ENCODE measurements at regions not wholly inside any gene's neighbourhood (a gene's known extent, or its start where the extent isn't known, plus 50 kb on each side); places are given as distances from the start of the nearest gene placed in this dataset.
"Not testable (repeated sequence)": the region's sequence is repeated elsewhere in the genome, so short reads cannot be mapped to it uniquely, and the experiment has no call there.

DNA sequence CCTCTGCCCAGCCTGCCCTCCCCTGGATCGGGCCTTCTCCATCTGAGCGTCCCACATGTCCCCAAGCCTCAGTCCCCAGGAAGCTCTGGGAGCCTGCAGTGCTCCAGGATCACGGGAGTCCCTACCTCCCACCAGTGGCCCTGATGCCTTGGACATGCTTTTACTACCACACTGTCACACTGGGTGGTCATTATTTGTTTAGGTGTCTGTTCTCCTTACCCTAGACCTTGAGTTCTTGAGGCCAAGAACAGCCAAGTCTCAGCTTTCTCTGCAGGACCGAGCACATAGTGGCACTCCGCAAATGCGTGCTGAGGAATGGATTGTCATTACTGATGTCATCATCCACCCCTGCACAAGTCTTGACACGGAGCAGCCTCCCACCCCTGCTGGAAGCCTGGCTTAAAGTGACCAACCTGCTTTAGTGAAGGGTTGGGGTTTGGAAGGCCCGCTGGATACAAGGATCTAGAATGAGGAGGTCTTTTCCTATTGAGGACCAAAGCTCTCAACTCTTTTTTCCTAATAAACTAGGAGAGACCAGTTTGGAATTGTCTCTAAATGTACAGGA, 132.9 kb upstream of the CRHR1 start:
- DNase-seq, result no peak

DNA sequence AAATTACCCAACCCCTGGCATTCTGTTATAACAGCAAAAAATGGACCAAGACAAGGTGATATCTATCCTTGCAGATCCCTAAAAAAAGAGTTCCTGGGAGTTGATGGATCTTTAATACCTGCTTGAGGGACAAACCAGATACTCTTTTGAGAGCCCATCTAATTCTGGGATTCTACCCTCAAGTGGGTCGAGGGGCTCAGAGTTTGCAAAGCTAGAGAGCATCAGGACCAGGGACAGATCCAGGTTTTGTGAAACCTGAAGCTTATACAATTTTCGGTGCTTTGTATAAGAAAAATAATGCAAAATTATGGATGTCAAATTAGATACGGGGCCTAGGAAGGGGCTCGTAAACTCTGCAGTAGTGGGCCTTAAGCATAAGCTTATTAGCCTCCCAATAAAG, 130.5 kb upstream of the CRHR1 start:
- no peak for DNase-seq

- DNase-seq, result no peak
Observed at GRCh38 chr17:45656527-45657181, 127.5 kb upstream of the CRHR1 start.

DNA sequence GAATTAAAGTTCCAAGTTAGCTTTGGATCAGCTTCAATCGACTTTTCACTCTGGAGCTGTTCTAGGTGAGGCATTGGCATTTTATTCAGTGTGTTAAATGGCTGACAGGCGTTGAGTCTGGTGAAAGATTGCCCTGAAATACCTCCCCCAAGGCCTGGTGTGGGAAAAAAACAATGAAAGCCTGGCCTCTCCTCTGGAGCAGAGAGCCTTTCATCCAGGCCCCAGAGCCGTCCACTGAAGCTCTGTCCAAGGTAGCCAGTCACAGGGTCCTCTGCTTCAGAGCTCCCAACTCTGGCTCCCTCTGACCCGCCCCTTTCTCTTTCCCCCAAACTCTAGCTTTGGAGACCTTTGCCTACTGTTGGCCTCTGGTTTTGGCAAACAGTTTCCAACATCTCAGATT, 123.6 kb upstream of the CRHR1 start:
- no peak for DNase-seq

- DNase-seq, result no peak
Observed at GRCh38 chr17:45662432-45662831, 121.7 kb upstream of the CRHR1 start.

DNA sequence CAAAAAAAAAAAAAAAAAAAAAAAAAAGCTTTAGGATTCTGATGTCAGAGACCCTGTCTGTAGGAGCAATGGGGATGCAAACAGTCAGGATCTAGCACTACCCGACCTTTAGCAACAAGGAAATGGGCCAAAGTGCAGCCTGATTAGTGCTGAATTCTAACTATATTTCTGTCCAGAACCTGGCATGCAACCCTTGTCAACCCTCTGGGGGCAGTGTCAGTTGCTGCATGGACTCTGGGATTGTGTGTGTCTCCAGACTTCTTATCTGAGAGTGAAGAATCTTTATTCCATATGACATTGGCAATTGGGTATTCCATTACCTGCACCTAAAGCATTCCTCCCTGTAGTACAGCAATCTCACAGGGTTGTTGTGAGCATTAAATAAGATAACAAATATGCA, 120.3 kb upstream of the CRHR1 start:
- DNase-seq, result no peak

- DNase-seq, result no peak
Observed at GRCh38 chr17:45664921-45665320, 119.2 kb upstream of the CRHR1 start.

DNA sequence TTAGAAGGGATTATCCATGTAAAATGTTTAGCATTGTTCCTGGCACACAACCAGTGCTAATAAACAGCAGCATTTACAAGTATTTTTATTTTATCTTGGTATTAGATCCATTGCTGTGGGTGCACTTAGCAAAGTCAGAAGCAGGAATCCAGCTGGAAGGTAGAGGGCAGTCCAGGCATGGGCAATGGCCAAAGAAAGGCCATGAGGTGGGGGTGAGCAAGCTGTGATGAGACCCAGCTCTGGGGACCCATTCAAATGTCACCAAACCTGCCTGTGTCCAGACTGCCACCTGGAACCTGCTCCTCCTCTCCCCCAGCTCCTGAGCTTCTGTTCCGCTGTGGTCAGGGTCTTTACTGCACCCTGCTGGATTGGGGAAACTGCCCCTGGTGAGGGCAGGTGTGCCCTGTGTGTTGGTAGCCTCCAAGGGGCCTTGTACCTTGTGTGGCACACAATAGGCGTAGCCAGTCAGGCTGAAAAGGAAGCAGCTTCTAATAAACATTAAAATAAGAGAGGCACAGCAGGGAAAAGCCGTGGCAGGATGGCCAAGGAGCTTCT, 118.0 kb upstream of the CRHR1 start:
- no peak for DNase-seq

DNA sequence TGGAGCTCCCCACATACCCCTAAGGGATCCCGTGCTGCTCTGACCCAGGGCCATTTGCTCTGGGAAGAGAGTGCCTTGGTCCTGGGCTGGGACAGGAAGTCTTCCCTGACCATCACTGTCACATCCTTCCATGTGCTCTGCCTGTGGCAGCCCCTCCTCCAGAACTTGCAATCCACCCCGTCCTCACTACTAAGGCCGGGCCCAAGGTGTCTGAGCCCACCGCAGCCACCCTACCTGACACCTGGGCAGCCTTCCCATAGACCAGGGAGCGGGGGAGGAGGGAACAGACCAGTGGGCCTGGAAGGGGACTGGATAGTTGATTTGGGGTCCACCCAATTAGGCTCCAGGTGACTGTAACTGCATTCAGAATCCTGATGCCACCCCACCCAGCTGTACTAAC, 117.5 kb upstream of the CRHR1 start:
- DNase-seq, result no peak

DNA sequence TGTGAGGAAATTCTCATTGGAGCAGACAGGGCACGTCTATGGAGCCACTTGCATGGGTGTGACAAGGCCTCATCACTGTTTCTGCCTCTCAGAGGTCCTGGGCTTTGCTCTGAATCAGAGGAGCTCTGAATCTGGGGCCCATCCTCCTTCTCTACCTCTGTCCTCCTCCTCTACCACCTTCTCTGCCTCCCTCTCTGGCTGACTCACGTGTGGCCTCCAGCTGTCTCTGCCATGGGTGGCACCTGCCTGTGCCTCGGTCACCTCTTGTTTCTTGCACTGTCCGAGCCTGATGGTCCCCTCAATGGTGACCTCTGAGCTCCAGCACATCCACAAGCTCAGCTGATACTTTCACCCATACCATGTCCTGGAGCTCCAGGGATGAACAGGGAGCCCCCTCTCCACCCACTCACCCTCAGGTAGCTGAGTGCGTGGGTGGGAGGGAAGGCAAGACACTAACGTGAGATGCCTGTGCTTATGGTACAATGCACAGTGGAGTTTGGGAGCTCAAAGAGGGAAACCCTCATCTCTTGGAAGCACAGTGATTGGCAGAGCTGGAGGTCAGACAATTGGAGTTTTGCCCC, 116.4 kb upstream of the CRHR1 start:
- DNase-seq, result no peak

DNA sequence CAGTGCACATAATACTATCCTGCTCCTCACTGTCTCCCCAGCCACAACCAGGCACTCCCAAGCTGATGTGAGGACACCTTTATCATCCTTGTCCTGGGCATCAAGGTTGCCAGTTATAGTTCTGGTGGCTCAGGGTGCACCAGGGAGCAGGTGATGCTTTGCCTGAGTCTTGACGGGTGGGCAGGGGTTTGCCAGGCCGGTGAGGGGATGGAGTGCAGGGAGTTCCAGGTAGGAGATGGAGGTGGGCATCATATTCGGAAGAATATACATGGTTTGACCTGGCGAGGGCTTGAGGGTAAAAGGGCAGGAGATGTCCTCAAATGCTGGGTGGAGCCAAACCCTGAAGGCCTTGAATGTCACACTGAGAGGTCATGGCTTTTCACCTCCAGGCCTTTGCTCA, 115.8 kb upstream of the CRHR1 start:
- no peak for DNase-seq

GRCh38 chr17:45672301-45672700, 111.8 kb upstream of the CRHR1 start:
- no peak for DNase-seq

DNA sequence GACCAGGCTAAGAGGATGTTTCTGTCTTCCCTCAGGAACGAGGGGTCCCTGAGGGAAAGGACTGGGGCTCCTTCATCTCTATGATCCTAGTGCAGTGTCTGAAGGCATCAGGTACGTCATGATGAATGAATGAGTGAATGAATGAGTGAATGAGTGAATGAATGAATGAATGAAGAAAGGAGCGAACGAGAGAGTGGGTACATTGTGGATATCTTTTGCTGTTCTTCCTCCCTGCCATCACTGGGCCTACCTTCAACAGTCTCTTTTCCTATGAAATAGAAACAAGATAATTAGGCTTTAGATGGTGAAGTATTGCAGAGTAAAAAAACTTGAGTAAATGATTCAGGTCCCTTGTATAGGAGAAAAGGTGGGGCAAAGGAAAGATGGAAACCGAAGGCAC, 111.3 kb upstream of the CRHR1 start:
- no peak for DNase-seq

- DNase-seq, result not testable (repeated sequence)
Observed at GRCh38 chr17:45673759-45674158, 110.4 kb upstream of the CRHR1 start.

- DNase-seq, result no peak
Observed at GRCh38 chr17:45675012-45675411, 109.1 kb upstream of the CRHR1 start.

DNA sequence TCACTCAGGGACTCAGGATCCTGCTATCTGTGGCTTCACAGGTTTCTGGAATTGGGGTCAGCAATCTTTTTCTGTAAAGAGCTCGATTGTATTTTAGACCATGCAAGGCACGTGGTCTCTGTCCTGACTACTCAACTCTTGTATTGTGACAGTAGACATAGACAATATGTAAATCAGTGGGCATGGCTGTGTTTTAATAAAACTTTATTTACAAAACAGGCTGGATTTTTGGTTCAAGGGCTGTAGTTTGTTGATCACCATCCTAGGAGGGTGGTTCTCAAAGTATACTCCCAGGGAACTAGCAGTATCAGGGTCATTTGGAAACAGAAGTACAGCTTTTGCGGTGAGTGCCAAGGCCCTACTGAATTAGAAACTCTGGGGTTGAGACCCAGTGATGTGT, 108.2 kb upstream of the CRHR1 start:
- no peak for DNase-seq

DNA sequence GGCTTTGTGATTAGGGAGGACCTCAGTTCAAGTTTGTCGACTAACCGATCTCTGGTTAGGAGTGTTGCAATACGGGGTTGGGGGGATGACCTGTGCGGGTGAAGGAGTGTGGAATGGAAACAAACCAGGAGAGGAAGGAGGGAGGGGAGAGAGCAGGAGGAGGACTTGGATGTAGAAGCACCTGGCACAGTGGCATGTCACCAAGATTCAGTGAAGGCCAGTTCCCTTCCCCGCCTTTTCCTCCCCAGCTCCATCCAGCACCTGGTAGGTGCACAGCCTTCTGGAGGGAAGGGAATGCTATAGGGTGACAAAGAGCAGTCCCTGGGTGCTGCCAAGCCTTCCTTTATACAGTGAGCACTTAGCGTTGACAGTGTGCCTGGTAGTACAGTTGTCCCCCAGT, 107.4 kb upstream of the CRHR1 start:
- no peak for DNase-seq

GRCh38 chr17:45677770-45678169, 106.3 kb upstream of the CRHR1 start:
- DNase-seq, result no peak

GRCh38 chr17:45679426-45679825, 104.7 kb upstream of the CRHR1 start:
- DNase-seq, result no peak

DNA sequence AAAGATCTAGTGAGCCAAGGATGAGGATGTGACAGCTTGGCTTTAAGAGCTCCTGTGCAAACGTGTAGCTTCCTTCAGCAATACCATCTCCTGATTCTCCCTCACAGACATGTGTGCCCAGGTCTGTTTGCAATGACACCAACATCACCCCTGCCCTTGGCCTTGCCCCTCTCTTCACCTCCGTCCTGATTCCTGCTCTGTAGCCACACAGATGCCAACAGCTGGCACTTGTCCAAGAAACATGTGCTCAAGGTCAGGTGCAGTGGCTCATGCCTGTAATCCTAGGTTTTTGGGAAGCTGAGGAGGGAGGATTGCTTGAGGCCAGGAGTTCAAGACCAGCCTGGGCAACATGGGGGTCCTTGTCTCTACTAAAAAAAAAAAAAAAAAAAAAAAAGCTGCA, 103.8 kb upstream of the CRHR1 start:
- DNase-seq, result no peak

GRCh38 chr17:45681706-45682105, 102.4 kb upstream of the CRHR1 start:
- no peak for DNase-seq

- no peak for DNase-seq
Observed at GRCh38 chr17:45686250-45686649, 97.9 kb upstream of the CRHR1 start.

DNA sequence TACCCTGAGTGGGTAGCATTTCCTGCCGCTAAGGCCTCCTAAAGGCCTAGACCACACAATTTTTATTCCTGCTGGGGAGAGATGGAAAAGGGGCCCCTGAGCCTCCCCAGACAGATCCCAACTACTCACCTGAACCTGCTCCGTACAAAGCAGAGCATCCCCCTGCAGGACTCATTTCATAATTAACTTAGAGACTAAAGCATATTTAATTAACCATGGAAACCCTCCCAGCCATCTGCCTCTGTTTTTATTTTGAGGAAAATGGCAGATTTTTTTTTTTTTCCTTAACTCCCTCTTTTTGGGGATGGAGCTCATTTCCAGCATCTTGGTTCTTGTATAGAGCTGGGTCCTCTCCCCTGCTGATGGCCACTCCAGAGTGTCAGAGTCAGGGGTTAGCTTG, 96.5 kb upstream of the CRHR1 start:
- no peak for DNase-seq

DNA sequence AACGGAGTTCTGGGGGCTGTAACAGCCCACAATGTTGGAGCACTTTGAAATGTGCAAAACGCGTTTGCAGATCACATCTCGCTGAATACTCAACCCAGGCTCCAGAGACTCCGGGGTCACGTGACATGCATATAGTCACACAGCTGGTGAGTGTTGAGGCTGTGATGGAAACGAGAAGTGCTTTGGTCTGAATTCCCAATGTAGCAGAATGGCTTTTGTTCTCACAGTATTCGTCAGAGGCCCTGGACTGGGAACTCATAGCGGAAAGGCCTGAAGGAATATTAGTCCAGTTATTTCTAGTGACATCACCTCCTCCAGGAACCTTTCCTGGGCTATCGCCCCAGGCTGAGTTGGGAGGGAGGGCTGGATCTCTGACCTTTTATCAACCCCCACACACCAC, 95.8 kb upstream of the CRHR1 start:
- DNase-seq, result no peak

- DNase-seq, result no peak
Observed at GRCh38 chr17:45688820-45689219, 95.3 kb upstream of the CRHR1 start.
